K562 (cell line): ENCODE measurements at regions not wholly inside any gene's neighbourhood (a gene's known extent, or its start where the extent isn't known, plus 50 kb on each side); places are given as distances from the start of the nearest gene placed in this dataset.

Source experiments
- EP300 ChIP-seq: IDR thresholded peaks from 2 replicates; pipeline ENCODE4 v1.6.1; 2012; ENCODE audit warnings: low read length, improper control_type of control experiment
- ESRRA ChIP-seq: fragments of 450-650 bp; IDR thresholded peaks from 2 replicates; pipeline ENCODE4 v1.6.1; 2014; ENCODE audit warnings: low read depth, mild to moderate bottlenecking, moderate library complexity, borderline replicate concordance
- KAT8 ChIP-seq: fragments of 450-650 bp; IDR thresholded peaks from 2 replicates; pipeline ENCODE4 v1.6.1; 2016; ENCODE audit warnings: low read depth, mild to moderate bottlenecking
- MAFF ChIP-seq: IDR thresholded peaks from 2 replicates; pipeline ENCODE4 v1.6.1; 2012; ENCODE audit warnings: low read length, improper control_type of control experiment
- NFE2 ChIP-seq: IDR thresholded peaks from 2 replicates; pipeline ENCODE4 v1.6.1; 2014; ENCODE audit warnings: antibody characterized with exemption, low read depth
- NR2C1 ChIP-seq, 2 experiments: fragments of 450-650 bp; IDR thresholded peaks; 2 replicates each; pipeline ENCODE4 v1.6.1; 2017; ENCODE audit warnings: mild to moderate bottlenecking in 2 of 2, antibody characterized with exemption in 1 of 2, inconsistent platforms in 1 of 2, missing compliant biosample characterization in 1 of 2, missing genetic modification characterization in 1 of 2
- SP1 ChIP-seq: sonication (generic); formaldehyde crosslinking; IDR thresholded peaks from 2 replicates; pipeline ENCODE4 v1.8.1; 2022; ENCODE audit warnings: mild to moderate bottlenecking, missing genetic modification reagents
- TAF1 ChIP-seq: IDR thresholded peaks from 2 replicates; pipeline ENCODE4 v1.6.1; 2011; ENCODE audit warnings: mild to moderate bottlenecking, low read length, moderate library complexity; ENCODE audit not compliant: insufficient read depth, control insufficient read depth, severe bottlenecking; ENCODE audit errors: extremely low read depth
- TCF7L2 ChIP-seq: fragments of 150-350 bp; IDR thresholded peaks from 2 replicates; pipeline ENCODE4 v1.6.1; 2016; ENCODE audit warnings: low read depth, mild to moderate bottlenecking, low read length, moderate library complexity
- TSC22D4 ChIP-seq: fragments of 450-650 bp; IDR thresholded peaks from 2 replicates; pipeline ENCODE4 v1.6.1; 2016; ENCODE audit warnings: missing genetic modification characterization, missing biosample characterization, control low read depth
- YY1 ChIP-seq, 3 experiments: IDR thresholded peaks; 2 replicates each; pipeline ENCODE4 v1.6.1; 2011; ENCODE audit warnings: low read length in 2 of 3, mild to moderate bottlenecking in 2 of 3, moderate library complexity in 2 of 3, borderline replicate concordance in 1 of 3, control low read depth in 1 of 3, low read depth in 1 of 3; ENCODE audit not compliant: insufficient read depth in 3 of 3, insufficient replicate concordance in 2 of 3, control insufficient read depth in 1 of 3, insufficient read length in 1 of 3; ENCODE audit errors: extremely low read depth in 1 of 3
- ZZZ3 ChIP-seq: fragments of 450-650 bp; IDR thresholded peaks from 2 replicates; pipeline ENCODE4 v1.6.1; 2016; ENCODE audit warnings: antibody characterized with exemption, mild to moderate bottlenecking, moderate library complexity
- TF ChIP-seq, protein P1 (sequence below), 3 experiments: IDR thresholded peaks in 2 of 3; conservative IDR thresholded peaks in 1 of 3; 2 replicates each; pipeline ENCODE4 v1.5.1; 2011 to 2012; ENCODE audit warnings: low read length in 3 of 3, mild to moderate bottlenecking in 3 of 3, control low read depth in 2 of 3, improper control_type of control experiment in 1 of 3, inconsistent platforms in 1 of 3, low read depth in 1 of 3, mixed read lengths in 1 of 3, moderate library complexity in 1 of 3; ENCODE audit not compliant: insufficient read depth in 2 of 3

DNA sequence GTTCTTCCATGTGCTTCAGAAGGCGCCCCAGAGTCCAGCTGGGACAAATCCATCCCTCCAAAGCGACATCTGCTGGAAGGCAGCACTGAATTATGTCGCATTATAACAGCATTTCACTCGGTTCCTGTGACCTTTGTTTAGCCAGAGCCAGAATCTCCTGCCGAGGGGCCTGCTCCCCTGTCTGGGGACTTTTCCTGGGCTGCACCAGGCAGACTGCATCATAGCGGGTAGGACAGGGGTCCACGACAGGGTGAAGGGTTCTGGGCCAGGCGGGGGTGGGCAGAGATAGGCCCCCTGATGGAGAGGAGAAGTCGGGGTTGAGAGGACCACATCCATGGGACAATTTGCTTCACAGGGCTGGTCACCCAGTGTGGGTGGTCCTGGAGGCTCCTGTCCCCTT lies 276.9 kb downstream of the MATN1 start:
- TF ChIP-seq KAT8 = no peak
- TF ChIP-seq TCF7L2 = no peak
- no peak for TF ChIP-seq MAFF
- no peak for TF ChIP-seq TAF1
- TF ChIP-seq, protein P1, sequence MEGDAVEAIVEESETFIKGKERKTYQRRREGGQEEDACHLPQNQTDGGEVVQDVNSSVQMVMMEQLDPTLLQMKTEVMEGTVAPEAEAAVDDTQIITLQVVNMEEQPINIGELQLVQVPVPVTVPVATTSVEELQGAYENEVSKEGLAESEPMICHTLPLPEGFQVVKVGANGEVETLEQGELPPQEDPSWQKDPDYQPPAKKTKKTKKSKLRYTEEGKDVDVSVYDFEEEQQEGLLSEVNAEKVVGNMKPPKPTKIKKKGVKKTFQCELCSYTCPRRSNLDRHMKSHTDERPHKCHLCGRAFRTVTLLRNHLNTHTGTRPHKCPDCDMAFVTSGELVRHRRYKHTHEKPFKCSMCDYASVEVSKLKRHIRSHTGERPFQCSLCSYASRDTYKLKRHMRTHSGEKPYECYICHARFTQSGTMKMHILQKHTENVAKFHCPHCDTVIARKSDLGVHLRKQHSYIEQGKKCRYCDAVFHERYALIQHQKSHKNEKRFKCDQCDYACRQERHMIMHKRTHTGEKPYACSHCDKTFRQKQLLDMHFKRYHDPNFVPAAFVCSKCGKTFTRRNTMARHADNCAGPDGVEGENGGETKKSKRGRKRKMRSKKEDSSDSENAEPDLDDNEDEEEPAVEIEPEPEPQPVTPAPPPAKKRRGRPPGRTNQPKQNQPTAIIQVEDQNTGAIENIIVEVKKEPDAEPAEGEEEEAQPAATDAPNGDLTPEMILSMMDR (IDR thresholded peaks at IDR 0.05 in 2 of 3, conservative IDR thresholded peaks at IDR 0.05 in 1 of 3; ENCODE audit: insufficient read depth in 2 of 3, low read depth in 1 of 3, low read length in 3 of 3) = no peak
- TF ChIP-seq SP1 (CRISPR knock-in tag) = no peak
- TF ChIP-seq TSC22D4 = no peak
- TF ChIP-seq YY1 (IDR thresholded peaks at IDR 0.05; ENCODE audit: borderline replicate concordance in 1 of 3, control insufficient read depth in 1 of 3, extremely low read depth in 1 of 3, insufficient read depth in 3 of 3, insufficient read length in 1 of 3, insufficient replicate concordance in 2 of 3, low read depth in 1 of 3, low read length in 2 of 3) = no peak
- TF ChIP-seq ESRRA = no peak
- no peak for TF ChIP-seq ZZZ3
- TF ChIP-seq EP300 = no peak
- TF ChIP-seq NR2C1 (IDR thresholded peaks at IDR 0.05) = no peak
- TF ChIP-seq NR2C1 (tag; IDR thresholded peaks at IDR 0.05) = no peak
- no peak for TF ChIP-seq NFE2
